Muscle layer of colon (tissue), 2 donors: ENCODE measurements at regions not wholly inside any gene's neighbourhood (a gene's known extent, or its start where the extent isn't known, plus 50 kb on each side); places are given as distances from the start of the nearest gene placed in this dataset.
"Not testable (repeated sequence)": the region's sequence is repeated elsewhere in the genome, so short reads cannot be mapped to it uniquely, and the experiment has no call there.

ENCODE experiments used
- H3K27ac ChIP-seq: one replicate; pipeline ENCODE4 v1.7.0; 2013; ENCODE audit warnings: low read depth, mild to moderate bottlenecking, low read length, moderate library complexity
- H3K27me3 ChIP-seq, 2 donors: one replicate each; pipeline ENCODE4 v1.7.0; 2013; ENCODE audit warnings: low read length in 2 of 2, mild to moderate bottlenecking in 2 of 2; ENCODE audit not compliant: insufficient read depth in 2 of 2, control insufficient read depth in 1 of 2
- H3K36me3 ChIP-seq: one replicate; pipeline ENCODE4 v1.7.0; 2013; ENCODE audit warnings: mild to moderate bottlenecking, low read length; ENCODE audit not compliant: insufficient read depth
- H3K4me1 ChIP-seq: one replicate; pipeline ENCODE4 v1.7.0; 2013; ENCODE audit warnings: mild to moderate bottlenecking, low read length; ENCODE audit not compliant: insufficient read depth
- H3K4me3 ChIP-seq, 2 donors: one replicate each; pipeline ENCODE4 v1.7.0; 2013; ENCODE audit warnings: low read length in 2 of 2, low read depth in 1 of 2, mild to moderate bottlenecking in 1 of 2, moderate library complexity in 1 of 2
- H3K9ac ChIP-seq: one replicate; pipeline ENCODE4 v1.7.0; 2013; ENCODE audit warnings: low read length
- H3K9me3 ChIP-seq: one replicate; pipeline ENCODE4 v1.7.0; 2013; ENCODE audit warnings: mild to moderate bottlenecking, low read length
- donor health status: abdominal sarcoma.
- donor health status: Adenocarcinoma of cecum.

GRCh38 chr10:21385536-21385935 is 139.9 kb downstream of the SKIDA1 start:
- H3K27ac ChIP-seq, result no peak overlapping the region
- H3K27me3 ChIP-seq, result no peaks in the 10 kb centered on the region
- H3K9me3 ChIP-seq, result no peaks in the 10 kb centered on the region
- H3K9ac ChIP-seq, result no peak overlapping the region
- no peaks in the 10 kb centered on the region for H3K36me3 ChIP-seq
- no peak overlapping the region for H3K4me3 ChIP-seq
- no peaks in the 10 kb centered on the region for H3K4me1 ChIP-seq

- Histone ChIP-seq H3K9me3 (no peaks in the 10 kb centered on the region), H3K27me3 (no peaks in the 10 kb centered on the region), H3K27ac (no peak overlapping the region), H3K9ac (no peak overlapping the region), H3K36me3 (no peaks in the 10 kb centered on the region), H3K4me1 (no peaks in the 10 kb centered on the region), H3K4me3 (no peak overlapping the region)
Observed at GRCh38 chr10:21379143-21379542, 146.3 kb downstream of the SKIDA1 start.

- H3K4me3 ChIP-seq, H3K9ac ChIP-seq, H3K27me3 ChIP-seq, H3K4me1 ChIP-seq, H3K27ac ChIP-seq, H3K9me3 ChIP-seq, H3K36me3 ChIP-seq: not testable (repeated sequence)
Observed at GRCh38 chr10:21375274-21375673, 150.2 kb downstream of the SKIDA1 start.

GRCh38 chr10:21373881-21374280 is 151.6 kb downstream of the SKIDA1 start:
- not testable (repeated sequence) for H3K4me1 ChIP-seq, H3K36me3 ChIP-seq, H3K9ac ChIP-seq, H3K9me3 ChIP-seq, H3K27me3 ChIP-seq, H3K4me3 ChIP-seq, H3K27ac ChIP-seq

GRCh38 chr10:21372651-21373410 is 152.7 kb downstream of the SKIDA1 start:
- H3K27me3 ChIP-seq, result no peaks in the 10 kb centered on the region
- H3K27ac ChIP-seq, result no peak overlapping the region
- H3K4me1 ChIP-seq, result no peaks in the 10 kb centered on the region
- H3K36me3 ChIP-seq, result no peaks in the 10 kb centered on the region
- no peaks in the 10 kb centered on the region for H3K9me3 ChIP-seq
- H3K9ac ChIP-seq, result no peak overlapping the region
- peak overlapping the region; percentile 2 to 17 for H3K4me3 ChIP-seq

- no peaks in the 10 kb centered on the region for H3K27me3 ChIP-seq
- H3K4me3 ChIP-seq, result no peak overlapping the region
- no peaks in the 10 kb centered on the region for H3K9me3 ChIP-seq
- no peak overlapping the region for H3K9ac ChIP-seq
- no peaks in the 10 kb centered on the region for H3K36me3 ChIP-seq
- no peaks in the 10 kb centered on the region for H3K4me1 ChIP-seq
- H3K27ac ChIP-seq, result no peak overlapping the region
Observed at GRCh38 chr10:21369697-21370096, 155.8 kb downstream of the SKIDA1 start.

GRCh38 chr10:21368728-21369425 is 156.6 kb downstream of the SKIDA1 start:
- Histone ChIP-seq H3K9me3 (no peaks in the 10 kb centered on the region), H3K9ac (no peak overlapping the region), H3K27ac (no peak overlapping the region)

GRCh38 chr10:21368022-21368582 is 157.4 kb downstream of the SKIDA1 start:
- no peaks in the 10 kb centered on the region for H3K36me3 ChIP-seq
- H3K9ac ChIP-seq, result no peak overlapping the region
- no peak overlapping the region for H3K27ac ChIP-seq
- no peaks in the 10 kb centered on the region for H3K4me1 ChIP-seq
- H3K4me3 ChIP-seq, result no peak overlapping the region
- H3K9me3 ChIP-seq, result no peaks in the 10 kb centered on the region
- no peaks in the 10 kb centered on the region for H3K27me3 ChIP-seq

More at GRCh38 chr10:21368728-21369425, 156.6 kb downstream of the SKIDA1 start:
- Histone ChIP-seq H3K27me3 (no peaks in the 10 kb centered on the region), H3K36me3 (no peaks in the 10 kb centered on the region), H3K4me3 (no peak overlapping the region), H3K4me1 (no peaks in the 10 kb centered on the region)

GRCh38 chr10:21366108-21366507 is 159.4 kb downstream of the SKIDA1 start:
- H3K9me3 ChIP-seq, H3K27ac ChIP-seq, H3K4me1 ChIP-seq, H3K27me3 ChIP-seq, H3K36me3 ChIP-seq, H3K9ac ChIP-seq, H3K4me3 ChIP-seq: not testable (repeated sequence)

GRCh38 chr10:21364196-21365114 is 161.0 kb downstream of the SKIDA1 start:
- Histone ChIP-seq H3K36me3 (no peaks in the 10 kb centered on the region), H3K27ac (no peak overlapping the region), H3K9me3 (no peaks in the 10 kb centered on the region), H3K4me1 (no peaks in the 10 kb centered on the region), H3K27me3 (no peaks in the 10 kb centered on the region), H3K4me3 (no peak overlapping the region), H3K9ac (no peak overlapping the region)

GRCh38 chr10:21363731-21364104 is 161.8 kb downstream of the SKIDA1 start:
- Histone ChIP-seq H3K4me3 (no peak overlapping the region), H3K27ac (no peak overlapping the region), H3K36me3 (no peaks in the 10 kb centered on the region), H3K27me3 (no peaks in the 10 kb centered on the region), H3K4me1 (no peaks in the 10 kb centered on the region), H3K9me3 (no peaks in the 10 kb centered on the region), H3K9ac (no peak overlapping the region)
